T-helper 1 cell treated with Interleukin-12 subunit alpha and Interleukin-12 subunit beta and Interleukin-4 antibody, amounts not matched to agents 30 μg/mL and 1 μg/mL, for 36 hours (primary cell): ENCODE measurements at regions not wholly inside any gene's neighbourhood (a gene's known extent, or its start where the extent isn't known, plus 50 kb on each side); places are given as distances from the start of the nearest gene placed in this dataset.
"Not testable (repeated sequence)": the region's sequence is repeated elsewhere in the genome, so short reads cannot be mapped to it uniquely, and the experiment has no call there.

Source experiments
- H3K27ac Mint-ChIP-seq: one replicate; pipeline ENCODE4 v1.8.0; 2021; ENCODE audit warnings: mild to moderate bottlenecking, mixed read lengths
- H3K27me3 Mint-ChIP-seq: one replicate; pipeline ENCODE4 v1.8.0; 2021; ENCODE audit warnings: low read depth, mixed read lengths
- H3K36me3 Mint-ChIP-seq: one replicate; pipeline ENCODE4 v1.8.0; 2021; ENCODE audit warnings: low read depth, mixed read lengths
- H3K4me1 Mint-ChIP-seq: one replicate; pipeline ENCODE4 v1.8.0; 2021; ENCODE audit warnings: low read depth, mixed read lengths
- H3K4me3 Mint-ChIP-seq: one replicate; pipeline ENCODE4 v1.8.0; 2021; ENCODE audit warnings: mild to moderate bottlenecking, moderate library complexity, mixed read lengths
- H3K9me3 Mint-ChIP-seq: one replicate; pipeline ENCODE4 v1.8.0; 2021; ENCODE audit warnings: mixed read lengths

- Mint-ChIP-seq H3K27ac (peak overlapping the region; percentile 9), H3K9me3 (peaks cover 39% of the 10 kb centered on the region), H3K36me3 (peaks cover 73% of the 10 kb centered on the region), H3K4me1 (peaks cover 21% of the 10 kb centered on the region)
- not testable (repeated sequence) for H3K4me3 Mint-ChIP-seq, H3K27me3 Mint-ChIP-seq
Measured at GRCh38 chr6:11299421-11299784, 66.9 kb upstream of the NEDD9 start.

DNA sequence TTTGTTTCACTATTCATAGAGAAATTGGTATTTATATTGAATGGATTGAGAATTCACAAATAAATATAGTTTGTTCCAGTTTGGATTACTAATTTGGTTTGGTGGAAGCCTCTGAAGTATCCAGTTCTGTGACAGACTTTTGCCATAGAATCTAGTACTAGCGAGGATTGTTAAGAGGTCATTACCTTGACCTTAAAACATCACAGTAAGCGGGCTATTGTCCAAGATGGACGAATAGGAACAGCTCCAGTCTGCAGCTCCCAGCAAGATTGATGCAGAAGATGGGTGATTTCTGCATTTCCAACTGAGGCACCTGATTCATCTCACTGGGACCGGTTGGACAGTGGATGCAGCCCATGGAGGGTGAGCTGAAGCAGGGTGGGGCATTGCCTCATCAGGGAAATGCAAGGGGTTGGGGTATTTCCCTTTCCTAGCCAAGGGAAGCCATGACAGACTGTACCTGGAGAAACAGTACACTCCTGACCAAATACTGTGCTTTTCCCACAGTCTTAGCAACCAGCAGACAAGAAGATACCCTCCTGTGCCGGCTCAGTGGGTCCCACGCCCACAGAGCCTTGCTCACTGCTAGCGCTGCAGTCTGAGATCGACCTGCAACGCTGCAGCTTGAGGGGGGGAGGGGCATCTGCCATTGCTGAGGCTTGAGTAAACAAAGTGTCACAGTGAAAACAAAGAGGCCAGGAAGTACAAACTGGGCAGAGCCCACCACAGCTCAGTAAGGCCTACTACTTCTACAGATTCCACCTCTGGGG lies 66.4 kb upstream of the NEDD9 start:
- no peak overlapping the region for H3K4me3 Mint-ChIP-seq
- H3K4me1 Mint-ChIP-seq: peaks cover 21% of the 10 kb centered on the region
- peaks cover 73% of the 10 kb centered on the region for H3K36me3 Mint-ChIP-seq
- H3K27me3 Mint-ChIP-seq: no peaks in the 10 kb centered on the region
- H3K27ac Mint-ChIP-seq: no peak overlapping the region
- peaks cover 35% of the 10 kb centered on the region for H3K9me3 Mint-ChIP-seq

DNA sequence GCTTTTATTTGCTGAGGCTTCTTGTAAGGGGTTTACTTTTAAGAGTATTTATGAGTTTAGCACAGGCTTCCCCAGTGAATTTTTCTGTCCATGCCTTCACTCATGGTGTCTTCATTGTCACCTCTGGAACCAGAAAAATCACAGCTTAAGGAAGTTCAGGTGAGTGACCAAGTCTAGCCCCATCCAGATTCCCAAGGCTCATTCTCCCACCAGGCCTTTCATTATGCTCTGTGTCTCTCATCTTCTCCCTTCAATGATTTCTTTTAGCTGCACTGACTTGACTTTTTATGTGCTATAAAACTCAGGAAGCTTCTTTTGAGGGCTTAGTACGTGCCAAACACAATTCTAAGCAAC lies 64.9 kb upstream of the NEDD9 start:
- peaks cover 67% of the 10 kb centered on the region for H3K36me3 Mint-ChIP-seq

DNA sequence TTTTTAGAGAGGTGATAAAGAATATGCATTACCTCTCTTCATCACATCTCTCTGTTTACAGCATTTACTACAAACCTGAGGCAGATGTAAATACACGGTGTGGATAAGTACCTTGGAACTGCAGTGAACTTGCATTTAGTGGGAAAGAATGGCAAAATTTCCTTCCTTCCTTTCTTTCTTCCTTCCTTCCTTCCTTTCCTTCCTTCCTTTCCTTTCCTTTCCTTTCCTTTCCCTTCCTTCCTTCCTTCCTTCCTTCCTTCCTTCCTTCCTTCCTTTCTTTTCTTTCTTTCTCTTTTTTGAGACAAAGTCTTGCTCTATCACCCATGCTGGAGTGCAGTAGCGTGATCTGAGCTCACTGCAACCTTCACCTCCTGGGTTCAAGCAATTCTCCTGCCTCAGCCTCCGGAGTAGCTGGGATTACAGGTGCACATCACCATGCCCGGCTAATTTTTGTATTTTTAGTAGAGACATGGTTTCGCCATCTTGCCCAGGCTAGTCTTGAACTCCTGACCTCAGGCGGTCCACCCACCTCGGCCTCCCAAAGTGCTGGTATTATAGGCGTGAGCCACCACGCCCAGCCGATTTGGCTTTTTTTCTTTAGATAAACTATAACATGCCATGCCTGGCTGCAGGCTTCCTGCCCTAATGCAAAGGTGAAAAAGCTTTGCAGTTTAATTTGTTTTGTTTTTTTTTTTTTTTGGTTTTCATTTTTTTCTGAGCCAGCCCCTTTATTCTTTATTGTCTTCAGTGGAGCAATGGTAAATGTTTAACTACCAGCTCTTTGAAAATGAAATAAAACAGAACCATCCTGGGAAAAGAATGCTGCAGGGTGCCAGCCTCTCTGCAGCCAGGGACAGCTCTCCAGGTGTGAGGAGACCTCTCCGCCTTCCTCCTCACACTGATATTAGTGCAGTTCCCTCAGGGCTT lies 64.2 kb upstream of the NEDD9 start:
- H3K27me3 Mint-ChIP-seq: no peaks in the 10 kb centered on the region
- H3K4me3 Mint-ChIP-seq: no peak overlapping the region
- no peak overlapping the region for H3K27ac Mint-ChIP-seq
- H3K36me3 Mint-ChIP-seq: peaks cover 63% of the 10 kb centered on the region
- peaks cover 26% of the 10 kb centered on the region for H3K9me3 Mint-ChIP-seq
- peaks cover 26% of the 10 kb centered on the region for H3K4me1 Mint-ChIP-seq

More for the DNA sequence above, 64.9 kb upstream of the NEDD9 start:
- Mint-ChIP-seq H3K9me3 (peaks cover 28% of the 10 kb centered on the region), H3K27me3 (no peaks in the 10 kb centered on the region), H3K4me1 (peaks cover 26% of the 10 kb centered on the region), H3K27ac (no peak overlapping the region), H3K4me3 (no peak overlapping the region)

- Mint-ChIP-seq H3K4me1 (peaks cover 21% of the 10 kb centered on the region), H3K36me3 (peaks cover 60% of the 10 kb centered on the region), H3K27me3 (no peaks in the 10 kb centered on the region), H3K4me3 (no peak overlapping the region), H3K9me3 (peaks cover 20% of the 10 kb centered on the region), H3K27ac (no peak overlapping the region)
Measured at GRCh38 chr6:11295969-11296368, 63.5 kb upstream of the NEDD9 start.

DNA sequence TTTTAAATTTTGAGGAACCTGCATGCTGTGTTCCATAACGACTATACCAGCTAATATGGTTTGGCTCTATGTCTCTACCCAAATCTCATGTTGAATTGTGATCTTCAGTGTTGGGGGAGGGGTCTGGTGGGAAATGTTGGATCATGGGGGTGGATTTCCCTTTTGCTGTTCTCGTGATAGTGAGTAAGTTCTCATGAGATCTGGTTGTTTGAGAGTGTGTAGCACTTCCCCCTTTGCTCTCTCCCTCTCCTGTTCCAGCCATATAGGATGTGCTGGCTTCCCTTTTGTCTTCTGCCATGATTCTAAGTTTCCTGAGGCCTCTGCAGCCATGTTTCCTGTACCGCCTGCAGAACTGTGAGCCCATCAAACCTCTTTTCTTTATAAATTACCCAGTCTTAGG lies 61.8 kb upstream of the NEDD9 start:
- Mint-ChIP-seq H3K27me3 (no peaks in the 10 kb centered on the region), H3K4me1 (peaks cover 7% of the 10 kb centered on the region), H3K36me3 (peaks cover 54% of the 10 kb centered on the region), H3K27ac (no peak overlapping the region), H3K9me3 (peaks cover 9% of the 10 kb centered on the region), H3K4me3 (no peak overlapping the region)

- Mint-ChIP-seq H3K27ac (no peak overlapping the region), H3K4me3 (no peak overlapping the region), H3K27me3 (no peaks in the 10 kb centered on the region), H3K4me1 (peaks cover 7% of the 10 kb centered on the region), H3K9me3 (peaks cover 9% of the 10 kb centered on the region), H3K36me3 (peaks cover 61% of the 10 kb centered on the region)
Measured at GRCh38 chr6:11292594-11293236, 60.2 kb upstream of the NEDD9 start.

DNA sequence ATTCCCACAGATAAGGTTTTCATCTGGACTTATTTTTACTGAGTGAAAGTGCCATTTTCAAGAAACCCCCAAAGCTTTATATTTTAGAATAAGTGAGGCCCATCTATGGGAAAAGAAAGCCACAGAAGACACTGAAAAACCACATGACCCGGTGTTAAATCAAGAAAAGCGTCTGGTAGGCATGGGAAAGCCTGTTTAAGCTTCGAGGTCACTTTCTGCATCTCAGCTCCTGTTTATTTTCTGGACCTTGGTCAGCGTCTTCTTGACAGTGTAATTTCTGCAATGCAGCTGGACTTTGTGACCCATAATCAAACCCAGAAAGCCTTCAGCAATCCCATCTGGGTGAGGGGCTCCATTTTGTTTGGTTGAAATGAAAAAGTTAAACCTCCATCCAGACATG lies 59.6 kb upstream of the NEDD9 start:
- H3K27me3 Mint-ChIP-seq: no peaks in the 10 kb centered on the region
- no peak overlapping the region for H3K4me3 Mint-ChIP-seq
- H3K36me3 Mint-ChIP-seq: peaks cover 58% of the 10 kb centered on the region
- peaks cover 9% of the 10 kb centered on the region for H3K9me3 Mint-ChIP-seq
- peaks cover 7% of the 10 kb centered on the region for H3K4me1 Mint-ChIP-seq
- no peak overlapping the region for H3K27ac Mint-ChIP-seq

GRCh38 chr6:11291582-11291981 lies 59.1 kb upstream of the NEDD9 start:
- Mint-ChIP-seq H3K27ac (no peak overlapping the region), H3K9me3 (peaks cover 9% of the 10 kb centered on the region), H3K4me3 (no peak overlapping the region), H3K36me3 (peaks cover 58% of the 10 kb centered on the region), H3K4me1 (peaks cover 7% of the 10 kb centered on the region), H3K27me3 (no peaks in the 10 kb centered on the region)

- Mint-ChIP-seq H3K9me3 (no peaks in the 10 kb centered on the region), H3K4me1 (peaks cover 9% of the 10 kb centered on the region), H3K4me3 (no peak overlapping the region), H3K27ac (no peak overlapping the region), H3K27me3 (no peaks in the 10 kb centered on the region), H3K36me3 (peaks cover 52% of the 10 kb centered on the region)
Measured at GRCh38 chr6:11290027-11290426, 57.6 kb upstream of the NEDD9 start.

GRCh38 chr6:11288065-11288464 lies 55.6 kb upstream of the NEDD9 start:
- peaks cover 37% of the 10 kb centered on the region for H3K36me3 Mint-ChIP-seq
- no peak overlapping the region for H3K4me3 Mint-ChIP-seq
- no peaks in the 10 kb centered on the region for H3K27me3 Mint-ChIP-seq
- H3K27ac Mint-ChIP-seq: no peak overlapping the region
- H3K4me1 Mint-ChIP-seq: peaks cover 9% of the 10 kb centered on the region
- no peaks in the 10 kb centered on the region for H3K9me3 Mint-ChIP-seq

GRCh38 chr6:11284996-11285395 lies 52.5 kb upstream of the NEDD9 start:
- Mint-ChIP-seq H3K9me3 (no peaks in the 10 kb centered on the region), H3K36me3 (peaks cover 26% of the 10 kb centered on the region), H3K27ac (no peak overlapping the region)

DNA sequence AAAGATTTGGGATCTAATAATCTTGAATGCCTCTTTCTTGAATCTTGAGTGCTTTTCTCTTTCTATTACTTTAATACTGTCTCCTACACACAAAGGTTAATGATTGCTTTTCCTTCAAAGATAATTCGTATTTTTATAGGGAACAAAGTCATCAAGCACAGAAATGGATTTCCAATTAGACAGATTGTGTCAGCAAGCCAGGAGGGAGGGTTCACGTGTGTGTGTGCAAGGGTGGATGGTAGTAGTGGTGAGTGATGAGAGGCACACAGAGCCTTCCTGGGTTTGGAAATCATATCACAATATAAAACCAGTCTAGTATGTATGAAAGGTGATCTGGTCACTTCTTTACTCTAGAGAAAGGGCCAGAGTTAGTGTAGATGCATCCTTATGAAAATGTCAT lies 51.2 kb upstream of the NEDD9 start:
- no peak overlapping the region for H3K27ac Mint-ChIP-seq
- H3K4me1 Mint-ChIP-seq: peaks cover 3% of the 10 kb centered on the region
- H3K27me3 Mint-ChIP-seq: no peaks in the 10 kb centered on the region
- no peak overlapping the region for H3K4me3 Mint-ChIP-seq
- H3K36me3 Mint-ChIP-seq: peaks cover 27% of the 10 kb centered on the region
- no peaks in the 10 kb centered on the region for H3K9me3 Mint-ChIP-seq

More at GRCh38 chr6:11284996-11285395, 52.5 kb upstream of the NEDD9 start:
- Mint-ChIP-seq H3K27me3 (no peaks in the 10 kb centered on the region), H3K4me1 (peaks cover 2% of the 10 kb centered on the region), H3K4me3 (no peak overlapping the region)

DNA sequence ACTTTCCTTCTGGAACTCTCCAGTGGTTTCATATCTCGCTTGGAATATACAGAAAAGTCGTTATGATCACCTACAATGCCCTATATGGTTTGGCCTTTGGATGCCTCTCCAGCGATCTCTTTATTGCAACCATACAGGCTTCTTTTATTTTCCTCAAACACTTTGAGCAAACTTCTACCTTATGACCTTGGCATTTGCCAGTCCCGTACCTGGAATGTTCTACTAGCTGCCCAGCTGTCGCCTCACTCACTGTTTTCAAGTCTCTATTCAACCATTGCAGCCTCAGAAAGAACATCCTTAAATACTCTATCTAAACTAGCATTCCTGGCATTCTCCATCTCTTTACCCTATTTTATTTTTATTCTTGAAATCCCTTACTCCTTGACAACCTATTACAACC lies 50.4 kb upstream of the NEDD9 start:
- Mint-ChIP-seq H3K4me3 (no peak overlapping the region), H3K27ac (no peak overlapping the region), H3K27me3 (no peaks in the 10 kb centered on the region), H3K4me1 (peaks cover 9% of the 10 kb centered on the region), H3K36me3 (peaks cover 28% of the 10 kb centered on the region), H3K9me3 (no peaks in the 10 kb centered on the region)
